GM12878 (cell line): ENCODE measurements at regions not wholly inside any gene's neighbourhood (a gene's known extent, or its start where the extent isn't known, plus 50 kb on each side); places are given as distances from the start of the nearest gene placed in this dataset.

ENCODE experiments used
- ATAC-seq: fragments of 200-7000 bp; cut with Tn5 transposase; 3 replicates; pipeline ENCODE4 v1.9.1; 2020; ENCODE audit warnings: mild to moderate bottlenecking, moderate library complexity
- BruUV-seq: library from RNA; stranded (reverse); fragments of 400-500 nt; replicated peaks from 2 replicates; lab custom pipeline; 2021; lab: Mats Ljungman, UMichigan
- CTCF ChIA-PET: fragments of 300-600 bp; sonication (Branson Sonifier 250); formaldehyde crosslinking; extraction: SDS; loops from one replicate; lab custom pipeline; 2021; ENCODE audit warnings: inconsistent platforms; lab: Yijun Ruan, JAX
- POLR2A ChIA-PET: fragments of 350-600 bp; formaldehyde crosslinking; extraction: SDS; loops from one replicate; lab custom pipeline; 2021; ENCODE audit warnings: inconsistent platforms; lab: Charles Lee
- RAD21 ChIA-PET: fragments of 300-600 bp; sonication (Branson Sonifier 250); formaldehyde crosslinking; loops from one replicate; lab custom pipeline; 2023; ENCODE audit warnings: antibody characterized with exemption; ENCODE audit not compliant: unreplicated experiment; lab: Charles Lee
- SMC1A ChIA-PET: fragments of 300-600 bp; sonication (Branson Sonifier 250); formaldehyde crosslinking; loops from one replicate; lab custom pipeline; 2023; ENCODE audit not compliant: unreplicated experiment, uncharacterized antibody; lab: Charles Lee
- DNase-seq: peaks from one replicate; pipeline ENCODE4 v3.0.0-alpha.2; 2011; ENCODE audit warnings: low read depth, low spot score
- FAIRE-seq: peaks from 3 replicates; lab custom pipeline; 2011; peaks lifted over from hg19 to GRCh38; lab: Jason Lieb, UNC
- H2AFZ ChIP-seq: 2 replicates; pipeline ENCODE4 v1.6.0; 2011; ENCODE audit warnings: low read depth, low read length, control low read depth; ENCODE audit not compliant: control insufficient read depth
- H3K27ac ChIP-seq: 2 replicates; pipeline ENCODE4 v1.5.1; 2011; ENCODE audit warnings: control low read depth; ENCODE audit not compliant: control insufficient read depth, insufficient read depth
- H3K27me3 ChIP-seq, 2 experiments: replicated peaks in 1 of 2; 2 replicates each; pipeline versions ENCODE4 v1.6.0 to v1.6.1; 2011; ENCODE audit warnings: low read length in 1 of 2; ENCODE audit not compliant: control insufficient read depth in 2 of 2, insufficient read depth in 2 of 2
- H3K36me3 ChIP-seq, 2 experiments: 2 replicates each; pipeline ENCODE4 v1.5.1; 2011; ENCODE audit warnings: low read length in 1 of 2; ENCODE audit not compliant: control insufficient read depth in 2 of 2, insufficient read depth in 2 of 2
- H3K4me1 ChIP-seq: 2 replicates; pipeline ENCODE4 v1.6.1; 2011; ENCODE audit warnings: mild to moderate bottlenecking, low read length, moderate library complexity, mixed read lengths; ENCODE audit not compliant: control insufficient read depth, insufficient read depth
- H3K4me2 ChIP-seq: 2 replicates; pipeline ENCODE4 v1.6.0; 2011; ENCODE audit warnings: control low read depth; ENCODE audit not compliant: control insufficient read depth, insufficient read depth
- H3K4me3 ChIP-seq: fragments of 200-600 bp; sonication (generic); 2 replicates; pipeline ENCODE4 v1.5.1; 2016
- H3K79me2 ChIP-seq: 2 replicates; pipeline ENCODE4 v1.6.0; 2011; ENCODE audit warnings: low read length; ENCODE audit not compliant: control insufficient read depth, insufficient read depth
- H3K9ac ChIP-seq: 2 replicates; pipeline ENCODE4 v1.8.0; 2011; ENCODE audit warnings: low read length, control low read depth, mixed read lengths; ENCODE audit not compliant: control insufficient read depth, insufficient read depth
- H3K9me3 ChIP-seq: replicated peaks from 3 replicates; pipeline ENCODE4 v1.5.1; 2011; ENCODE audit warnings: mild to moderate bottlenecking, low read length; ENCODE audit not compliant: control insufficient read depth, insufficient read depth
- H4K20me1 ChIP-seq: 2 replicates; pipeline ENCODE4 v1.6.0; 2011; ENCODE audit not compliant: control insufficient read depth, insufficient read depth
- ASH2L ChIP-seq: fragments of 300-600, 200-600 bp; sonication (generic); IDR thresholded peaks from 2 replicates; pipeline ENCODE4 v1.6.1; 2017; ENCODE audit warnings: low read depth, mild to moderate bottlenecking, borderline replicate concordance
- BACH1 ChIP-seq: fragments of 450-650 bp; IDR thresholded peaks from 2 replicates; pipeline ENCODE4 v1.6.1; 2017; ENCODE audit warnings: mild to moderate bottlenecking, borderline replicate concordance
- E2F4 ChIP-seq: IDR thresholded peaks from 2 replicates; pipeline ENCODE4 v1.6.1; 2012; ENCODE audit warnings: low read depth, low read length, improper control_type of control experiment
- NFXL1 ChIP-seq: fragments of 450-650 bp; IDR thresholded peaks from 2 replicates; pipeline ENCODE4 v1.6.1; 2017; ENCODE audit warnings: antibody characterized with exemption, mild to moderate bottlenecking, borderline replicate concordance
- NFYB ChIP-seq: IDR thresholded peaks from 2 replicates; pipeline ENCODE4 v1.6.1; 2011; ENCODE audit warnings: low read depth, mild to moderate bottlenecking, low read length, improper control_type of control experiment, moderate library complexity; ENCODE audit not compliant: insufficient read depth
- POLR2A ChIP-seq: IDR thresholded peaks from 2 replicates; pipeline ENCODE4 v1.6.1; 2011; ENCODE audit warnings: low read depth, mild to moderate bottlenecking, low read length
- SPI1 ChIP-seq: IDR thresholded peaks from 2 replicates; pipeline ENCODE4 v1.6.1; 2011; ENCODE audit warnings: low read depth, mild to moderate bottlenecking, low read length, moderate library complexity, borderline replicate concordance; ENCODE audit not compliant: insufficient read depth
- SRF ChIP-seq, 2 experiments: IDR thresholded peaks; 2 replicates each; pipeline ENCODE4 v1.6.1; 2011; ENCODE audit warnings: low read depth in 2 of 2, low read length in 2 of 2, mild to moderate bottlenecking in 1 of 2, moderate library complexity in 1 of 2
- TAF1 ChIP-seq: IDR thresholded peaks from 2 replicates; pipeline ENCODE4 v1.6.1; 2011; ENCODE audit warnings: mild to moderate bottlenecking, low read depth, low read length, borderline replicate concordance
- TARDBP ChIP-seq: IDR thresholded peaks from 2 replicates; pipeline ENCODE4 v1.6.1; 2016; ENCODE audit warnings: borderline replicate concordance
- USF2 ChIP-seq: IDR thresholded peaks from 2 replicates; pipeline ENCODE4 v1.6.1; 2011; ENCODE audit warnings: low read depth, low read length, improper control_type of control experiment, borderline replicate concordance
- YY1 ChIP-seq: IDR thresholded peaks from 2 replicates; pipeline ENCODE4 v1.6.1; 2011; ENCODE audit warnings: low read depth, mild to moderate bottlenecking, low read length
- ZBED1 ChIP-seq: IDR thresholded peaks from 2 replicates; pipeline ENCODE4 v1.6.1; 2016; ENCODE audit warnings: borderline replicate concordance
- WGBS: methylation state at CpG from one replicate; pipeline ENCODE4 v1.1.6; 2016; ENCODE audit warnings: low lambda C conversion rate; ENCODE audit not compliant: insufficient replicate concordance, insufficient coverage; ENCODE audit errors: missing lambda C conversion rate; 5-methylcytosine and 5-hydroxymethylcytosine counted together
- in situ Hi-C: fragments of 300-500 bp; cut with MboI; formaldehyde crosslinking; loops from 9 replicates; pipeline ENCODE4 v1.14.3; 2018; ENCODE audit warnings: mixed read lengths
- intact Hi-C: fragments of 100-400 bp; cut with micrococcal nuclease; formaldehyde crosslinking; loops from one replicate; pipeline ENCODE4 v1.14.2; 2022; ENCODE audit not compliant: unreplicated experiment
- TF ChIP-seq, protein P1 (sequence below): fragments of 450-650 bp; IDR thresholded peaks from 2 replicates; pipeline ENCODE4 v1.6.1; 2018; ENCODE audit warnings: mild to moderate bottlenecking, low read depth, moderate library complexity; ENCODE audit not compliant: partially characterized antibody
- TF ChIP-seq, protein P2 (sequence below): fragments of 450-650 bp; formaldehyde crosslinking; IDR thresholded peaks from 2 replicates; pipeline ENCODE4 v1.4.0; 2020; ENCODE audit warnings: mild to moderate bottlenecking, moderate library complexity

DNA sequence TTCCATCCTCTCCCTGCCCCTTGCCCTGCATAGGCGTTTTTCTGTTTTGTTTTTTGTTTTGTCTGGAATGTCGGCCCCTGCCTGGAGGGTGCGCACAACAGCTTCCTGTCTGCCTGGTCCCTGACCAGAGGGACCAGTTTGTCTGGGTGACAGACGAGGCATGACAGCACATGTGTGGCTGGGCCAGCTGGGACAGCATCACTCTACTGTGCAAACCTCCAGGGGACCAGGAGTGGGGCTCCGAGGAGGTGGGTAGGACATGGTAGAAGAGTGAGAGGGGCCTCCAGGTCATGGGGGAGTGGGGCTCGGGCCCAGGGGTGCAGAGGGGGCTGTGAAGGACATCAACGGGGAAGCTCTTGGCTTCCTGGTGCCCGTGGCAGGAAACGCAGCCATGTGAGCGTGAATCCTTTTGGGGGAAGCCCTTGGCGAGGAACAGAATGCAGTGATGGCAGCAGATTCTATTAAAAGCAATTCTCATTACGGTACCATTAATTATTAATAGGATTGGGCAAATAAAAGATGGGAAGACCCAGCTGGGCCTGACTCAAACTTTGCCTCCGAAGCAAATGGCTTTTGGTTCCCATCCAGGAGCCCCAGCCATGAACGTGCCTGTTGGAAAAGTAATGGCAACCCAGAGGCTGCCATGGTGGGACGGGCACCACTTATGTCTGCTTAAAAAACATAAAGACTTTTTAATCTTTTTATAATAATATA is 184.4 kb upstream of the IER5L start:
- H4K20me1 ChIP-seq = no peaks in the 10 kb centered on the region
- BruUV-seq = no TSS peak
- no peaks in the 10 kb centered on the region for H3K36me3 ChIP-seq
- no peak overlapping the region; the same call in 1 of the 2 replicates for H2AFZ ChIP-seq
- H3K9me3 ChIP-seq = no peaks in the 10 kb centered on the region
- SMC1A ChIA-PET = no interaction called here
- no peak overlapping the region for H3K27ac ChIP-seq
- CTCF ChIA-PET = no interaction called here
- RAD21 ChIA-PET = no interaction called here
- no peaks in the 10 kb centered on the region; a peak in 1 of 4 replicates for H3K27me3 ChIP-seq
- POLR2A ChIA-PET = no interaction called here
- no peak overlapping the region for H3K4me2 ChIP-seq
- in situ Hi-C loops (no loop called here), intact Hi-C loops (no loop called here)
- no peaks in the 10 kb centered on the region for H3K79me2 ChIP-seq
- H3K9ac ChIP-seq = no peak overlapping the region
- no peaks in the 10 kb centered on the region for H3K4me1 ChIP-seq
- ATAC-seq = peak; percentile 33; the same call in 1 of the 3 replicates
- no peak for DNase-seq
- H3K4me3 ChIP-seq = no peak overlapping the region
- FAIRE-seq = no peak
- WGBS = 16% methylated on average over 15 of the region's 15 CpGs
- no peak for TF ChIP-seq YY1
- no peak for TF ChIP-seq ZBED1
- TF ChIP-seq SPI1 = no peak
- TF ChIP-seq TAF1 = no peak
- no peak for TF ChIP-seq NFYB
- no peak for TF ChIP-seq POLR2A
- TF ChIP-seq SRF (IDR thresholded peaks at IDR 0.05; ENCODE audit: low read depth in 2 of 2, low read length in 2 of 2) = no peak
- TF ChIP-seq BACH1 = no peak
- TF ChIP-seq, protein P1, sequence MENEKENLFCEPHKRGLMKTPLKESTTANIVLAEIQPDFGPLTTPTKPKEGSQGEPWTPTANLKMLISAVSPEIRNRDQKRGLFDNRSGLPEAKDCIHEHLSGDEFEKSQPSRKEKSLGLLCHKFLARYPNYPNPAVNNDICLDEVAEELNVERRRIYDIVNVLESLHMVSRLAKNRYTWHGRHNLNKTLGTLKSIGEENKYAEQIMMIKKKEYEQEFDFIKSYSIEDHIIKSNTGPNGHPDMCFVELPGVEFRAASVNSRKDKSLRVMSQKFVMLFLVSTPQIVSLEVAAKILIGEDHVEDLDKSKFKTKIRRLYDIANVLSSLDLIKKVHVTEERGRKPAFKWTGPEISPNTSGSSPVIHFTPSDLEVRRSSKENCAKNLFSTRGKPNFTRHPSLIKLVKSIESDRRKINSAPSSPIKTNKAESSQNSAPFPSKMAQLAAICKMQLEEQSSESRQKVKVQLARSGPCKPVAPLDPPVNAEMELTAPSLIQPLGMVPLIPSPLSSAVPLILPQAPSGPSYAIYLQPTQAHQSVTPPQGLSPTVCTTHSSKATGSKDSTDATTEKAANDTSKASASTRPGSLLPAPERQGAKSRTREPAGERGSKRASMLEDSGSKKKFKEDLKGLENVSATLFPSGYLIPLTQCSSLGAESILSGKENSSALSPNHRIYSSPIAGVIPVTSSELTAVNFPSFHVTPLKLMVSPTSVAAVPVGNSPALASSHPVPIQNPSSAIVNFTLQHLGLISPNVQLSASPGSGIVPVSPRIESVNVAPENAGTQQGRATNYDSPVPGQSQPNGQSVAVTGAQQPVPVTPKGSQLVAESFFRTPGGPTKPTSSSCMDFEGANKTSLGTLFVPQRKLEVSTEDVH = no peak
- no peak for TF ChIP-seq E2F4
- no peak for TF ChIP-seq TARDBP
- TF ChIP-seq USF2 = no peak
- TF ChIP-seq ASH2L = no peak
- TF ChIP-seq NFXL1 = no peak
- TF ChIP-seq, protein P2, sequence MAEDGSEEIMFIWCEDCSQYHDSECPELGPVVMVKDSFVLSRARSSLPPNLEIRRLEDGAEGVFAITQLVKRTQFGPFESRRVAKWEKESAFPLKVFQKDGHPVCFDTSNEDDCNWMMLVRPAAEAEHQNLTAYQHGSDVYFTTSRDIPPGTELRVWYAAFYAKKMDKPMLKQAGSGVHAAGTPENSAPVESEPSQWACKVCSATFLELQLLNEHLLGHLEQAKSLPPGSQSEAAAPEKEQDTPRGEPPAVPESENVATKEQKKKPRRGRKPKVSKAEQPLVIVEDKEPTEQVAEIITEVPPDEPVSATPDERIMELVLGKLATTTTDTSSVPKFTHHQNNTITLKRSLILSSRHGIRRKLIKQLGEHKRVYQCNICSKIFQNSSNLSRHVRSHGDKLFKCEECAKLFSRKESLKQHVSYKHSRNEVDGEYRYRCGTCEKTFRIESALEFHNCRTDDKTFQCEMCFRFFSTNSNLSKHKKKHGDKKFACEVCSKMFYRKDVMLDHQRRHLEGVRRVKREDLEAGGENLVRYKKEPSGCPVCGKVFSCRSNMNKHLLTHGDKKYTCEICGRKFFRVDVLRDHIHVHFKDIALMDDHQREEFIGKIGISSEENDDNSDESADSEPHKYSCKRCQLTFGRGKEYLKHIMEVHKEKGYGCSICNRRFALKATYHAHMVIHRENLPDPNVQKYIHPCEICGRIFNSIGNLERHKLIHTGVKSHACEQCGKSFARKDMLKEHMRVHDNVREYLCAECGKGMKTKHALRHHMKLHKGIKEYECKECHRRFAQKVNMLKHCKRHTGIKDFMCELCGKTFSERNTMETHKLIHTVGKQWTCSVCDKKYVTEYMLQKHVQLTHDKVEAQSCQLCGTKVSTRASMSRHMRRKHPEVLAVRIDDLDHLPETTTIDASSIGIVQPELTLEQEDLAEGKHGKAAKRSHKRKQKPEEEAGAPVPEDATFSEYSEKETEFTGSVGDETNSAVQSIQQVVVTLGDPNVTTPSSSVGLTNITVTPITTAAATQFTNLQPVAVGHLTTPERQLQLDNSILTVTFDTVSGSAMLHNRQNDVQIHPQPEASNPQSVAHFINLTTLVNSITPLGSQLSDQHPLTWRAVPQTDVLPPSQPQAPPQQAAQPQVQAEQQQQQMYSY = no peak
